WTC11 (cell line): ENCODE measurements at regions not wholly inside any gene's neighbourhood (a gene's known extent, or its start where the extent isn't known, plus 50 kb on each side); places are given as distances from the start of the nearest gene placed in this dataset.

Source experiments
- ATF2 ChIP-seq: sonication (generic); formaldehyde crosslinking; IDR thresholded peaks from 2 replicates; pipeline ENCODE4 v1.8.1; 2022; ENCODE audit warnings: low read depth, missing genetic modification reagents, borderline replicate concordance
- CREB1 ChIP-seq: sonication (generic); formaldehyde crosslinking; IDR thresholded peaks from 2 replicates; pipeline ENCODE4 v1.8.0; 2023; ENCODE audit warnings: mild to moderate bottlenecking, missing genetic modification reagents
- CTCF ChIP-seq: fragments of 200-600 bp; IDR thresholded peaks from 2 replicates; pipeline ENCODE4 v1.8.0; 2022; ENCODE audit warnings: antibody characterized with exemption
- ESRRA ChIP-seq: sonication (generic); formaldehyde crosslinking; IDR thresholded peaks from 2 replicates; pipeline ENCODE4 v1.8.1; 2022; ENCODE audit warnings: mild to moderate bottlenecking, missing genetic modification reagents, borderline replicate concordance
- JUN ChIP-seq: sonication (generic); formaldehyde crosslinking; IDR thresholded peaks from 2 replicates; pipeline ENCODE4 v1.8.0; 2023; ENCODE audit warnings: mild to moderate bottlenecking, missing genetic modification reagents
- ZNF396 ChIP-seq: fragments of 250-450 bp; sonication (Bioruptor Pico); IDR thresholded peaks from 2 replicates; pipeline ENCODE4 v1.8.0; 2021; ENCODE audit warnings: mild to moderate bottlenecking, moderate library complexity, borderline replicate concordance

GRCh38 chr18:77359561-77360314 lies 110.1 kb downstream of the GALR1 start:
- TF ChIP-seq CTCF: no peak
- no peak for TF ChIP-seq CREB1
- TF ChIP-seq ATF2 (CRISPR knock-in tag): no peak
- TF ChIP-seq ZNF396: no peak
- TF ChIP-seq JUN: no peak
- no peak for TF ChIP-seq ESRRA
